ENCODE measurements at regions not wholly inside any gene's neighbourhood (a gene's known extent, or its start where the extent isn't known, plus 50 kb on each side); places are given as distances from the start of the nearest gene placed in this dataset.

DNA sequence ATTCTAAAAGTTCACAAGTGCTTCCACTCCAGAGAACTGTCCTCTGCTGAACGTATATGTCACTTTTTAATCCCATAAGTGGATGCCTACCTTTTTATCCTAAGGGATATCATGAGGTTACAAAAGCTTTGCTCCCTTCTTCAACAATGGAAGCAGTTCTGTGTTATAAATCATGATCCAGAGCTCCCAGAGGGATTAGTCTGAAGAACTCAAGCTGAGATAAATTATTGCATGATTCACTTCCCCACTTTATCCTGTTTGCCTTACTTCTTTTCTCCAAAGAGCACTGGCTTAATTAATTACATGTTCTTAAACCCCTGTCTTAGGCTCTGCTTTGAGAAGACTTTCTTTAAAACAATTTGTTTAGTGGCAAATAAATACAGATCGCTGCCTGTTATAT lies 246.7 kb downstream of the PCDH17 start:
- TF ChIP-seq PPARA (CRISPR knock-in tag; IDR thresholded peaks at IDR 0.05; ENCODE audit: borderline replicate concordance) (no peak), SNAI2 (CRISPR knock-in tag; IDR thresholded peaks at IDR 0.05) (no peak), ZFP3 (CRISPR knock-in tag; IDR thresholded peaks at IDR 0.05) (no peak), RARB (CRISPR knock-in tag; IDR thresholded peaks at IDR 0.05) (no peak), ZC3H10 (CRISPR knock-in tag; IDR thresholded peaks at IDR 0.05) (no peak), ZNF565 (CRISPR knock-in tag; conservative IDR thresholded peaks at IDR 0.05; ENCODE audit: low read depth) (no peak), BACH2 (CRISPR knock-in tag; IDR thresholded peaks at IDR 0.05; ENCODE audit: borderline replicate concordance) (no peak), ESRRG (CRISPR knock-in tag; IDR thresholded peaks at IDR 0.05) (no peak), ARNTL (CRISPR knock-in tag; IDR thresholded peaks at IDR 0.05; ENCODE audit: borderline replicate concordance, low read depth) (no peak), ZFP30 (CRISPR knock-in tag; IDR thresholded peaks at IDR 0.05) (no peak), ISL1 (CRISPR knock-in tag; IDR thresholded peaks at IDR 0.05) (no peak), TOX (CRISPR knock-in tag; IDR thresholded peaks at IDR 0.05; ENCODE audit: borderline replicate concordance) (no peak), ZNF70 (CRISPR knock-in tag; IDR thresholded peaks at IDR 0.05) (no peak), TCF4 (CRISPR knock-in tag; IDR thresholded peaks at IDR 0.05; ENCODE audit: borderline replicate concordance) (no peak), GLIS3 (CRISPR knock-in tag; IDR thresholded peaks at IDR 0.05) (no peak)
- TF ChIP-seq, protein P1, sequence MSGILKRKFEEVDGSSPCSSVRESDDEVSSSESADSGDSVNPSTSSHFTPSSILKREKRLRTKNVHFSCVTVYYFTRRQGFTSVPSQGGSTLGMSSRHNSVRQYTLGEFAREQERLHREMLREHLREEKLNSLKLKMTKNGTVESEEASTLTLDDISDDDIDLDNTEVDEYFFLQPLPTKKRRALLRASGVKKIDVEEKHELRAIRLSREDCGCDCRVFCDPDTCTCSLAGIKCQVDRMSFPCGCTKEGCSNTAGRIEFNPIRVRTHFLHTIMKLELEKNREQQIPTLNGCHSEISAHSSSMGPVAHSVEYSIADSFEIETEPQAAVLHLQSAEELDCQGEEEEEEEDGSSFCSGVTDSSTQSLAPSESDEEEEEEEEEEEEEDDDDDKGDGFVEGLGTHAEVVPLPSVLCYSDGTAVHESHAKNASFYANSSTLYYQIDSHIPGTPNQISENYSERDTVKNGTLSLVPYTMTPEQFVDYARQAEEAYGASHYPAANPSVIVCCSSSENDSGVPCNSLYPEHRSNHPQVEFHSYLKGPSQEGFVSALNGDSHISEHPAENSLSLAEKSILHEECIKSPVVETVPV (CRISPR knock-in tag; IDR thresholded peaks at IDR 0.05), result no peak
- TF ChIP-seq, protein P2, sequence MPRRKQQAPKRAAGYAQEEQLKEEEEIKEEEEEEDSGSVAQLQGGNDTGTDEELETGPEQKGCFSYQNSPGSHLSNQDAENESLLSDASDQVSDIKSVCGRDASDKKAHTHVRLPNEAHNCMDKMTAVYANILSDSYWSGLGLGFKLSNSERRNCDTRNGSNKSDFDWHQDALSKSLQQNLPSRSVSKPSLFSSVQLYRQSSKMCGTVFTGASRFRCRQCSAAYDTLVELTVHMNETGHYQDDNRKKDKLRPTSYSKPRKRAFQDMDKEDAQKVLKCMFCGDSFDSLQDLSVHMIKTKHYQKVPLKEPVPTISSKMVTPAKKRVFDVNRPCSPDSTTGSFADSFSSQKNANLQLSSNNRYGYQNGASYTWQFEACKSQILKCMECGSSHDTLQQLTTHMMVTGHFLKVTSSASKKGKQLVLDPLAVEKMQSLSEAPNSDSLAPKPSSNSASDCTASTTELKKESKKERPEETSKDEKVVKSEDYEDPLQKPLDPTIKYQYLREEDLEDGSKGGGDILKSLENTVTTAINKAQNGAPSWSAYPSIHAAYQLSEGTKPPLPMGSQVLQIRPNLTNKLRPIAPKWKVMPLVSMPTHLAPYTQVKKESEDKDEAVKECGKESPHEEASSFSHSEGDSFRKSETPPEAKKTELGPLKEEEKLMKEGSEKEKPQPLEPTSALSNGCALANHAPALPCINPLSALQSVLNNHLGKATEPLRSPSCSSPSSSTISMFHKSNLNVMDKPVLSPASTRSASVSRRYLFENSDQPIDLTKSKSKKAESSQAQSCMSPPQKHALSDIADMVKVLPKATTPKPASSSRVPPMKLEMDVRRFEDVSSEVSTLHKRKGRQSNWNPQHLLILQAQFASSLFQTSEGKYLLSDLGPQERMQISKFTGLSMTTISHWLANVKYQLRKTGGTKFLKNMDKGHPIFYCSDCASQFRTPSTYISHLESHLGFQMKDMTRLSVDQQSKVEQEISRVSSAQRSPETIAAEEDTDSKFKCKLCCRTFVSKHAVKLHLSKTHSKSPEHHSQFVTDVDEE (CRISPR knock-in tag; IDR thresholded peaks at IDR 0.05), result no peak
- TF ChIP-seq, protein P3, sequence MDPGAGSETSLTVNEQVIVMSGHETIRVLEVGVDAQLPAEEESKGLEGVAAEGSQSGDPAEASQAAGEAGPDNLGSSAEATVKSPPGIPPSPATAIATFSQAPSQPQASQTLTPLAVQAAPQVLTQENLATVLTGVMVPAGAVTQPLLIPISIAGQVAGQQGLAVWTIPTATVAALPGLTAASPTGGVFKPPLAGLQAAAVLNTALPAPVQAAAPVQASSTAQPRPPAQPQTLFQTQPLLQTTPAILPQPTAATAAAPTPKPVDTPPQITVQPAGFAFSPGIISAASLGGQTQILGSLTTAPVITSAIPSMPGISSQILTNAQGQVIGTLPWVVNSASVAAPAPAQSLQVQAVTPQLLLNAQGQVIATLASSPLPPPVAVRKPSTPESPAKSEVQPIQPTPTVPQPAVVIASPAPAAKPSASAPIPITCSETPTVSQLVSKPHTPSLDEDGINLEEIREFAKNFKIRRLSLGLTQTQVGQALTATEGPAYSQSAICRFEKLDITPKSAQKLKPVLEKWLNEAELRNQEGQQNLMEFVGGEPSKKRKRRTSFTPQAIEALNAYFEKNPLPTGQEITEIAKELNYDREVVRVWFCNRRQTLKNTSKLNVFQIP (CRISPR knock-in tag; IDR thresholded peaks at IDR 0.05; ENCODE audit: borderline replicate concordance, low read depth), result no peak
- TF ChIP-seq, protein P4, sequence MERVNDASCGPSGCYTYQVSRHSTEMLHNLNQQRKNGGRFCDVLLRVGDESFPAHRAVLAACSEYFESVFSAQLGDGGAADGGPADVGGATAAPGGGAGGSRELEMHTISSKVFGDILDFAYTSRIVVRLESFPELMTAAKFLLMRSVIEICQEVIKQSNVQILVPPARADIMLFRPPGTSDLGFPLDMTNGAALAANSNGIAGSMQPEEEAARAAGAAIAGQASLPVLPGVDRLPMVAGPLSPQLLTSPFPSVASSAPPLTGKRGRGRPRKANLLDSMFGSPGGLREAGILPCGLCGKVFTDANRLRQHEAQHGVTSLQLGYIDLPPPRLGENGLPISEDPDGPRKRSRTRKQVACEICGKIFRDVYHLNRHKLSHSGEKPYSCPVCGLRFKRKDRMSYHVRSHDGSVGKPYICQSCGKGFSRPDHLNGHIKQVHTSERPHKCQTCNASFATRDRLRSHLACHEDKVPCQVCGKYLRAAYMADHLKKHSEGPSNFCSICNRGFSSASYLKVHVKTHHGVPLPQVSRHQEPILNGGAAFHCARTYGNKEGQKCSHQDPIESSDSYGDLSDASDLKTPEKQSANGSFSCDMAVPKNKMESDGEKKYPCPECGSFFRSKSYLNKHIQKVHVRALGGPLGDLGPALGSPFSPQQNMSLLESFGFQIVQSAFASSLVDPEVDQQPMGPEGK (CRISPR knock-in tag; IDR thresholded peaks at IDR 0.05; ENCODE audit: borderline replicate concordance), result no peak
- ATAC-seq, result no peak

DNA sequence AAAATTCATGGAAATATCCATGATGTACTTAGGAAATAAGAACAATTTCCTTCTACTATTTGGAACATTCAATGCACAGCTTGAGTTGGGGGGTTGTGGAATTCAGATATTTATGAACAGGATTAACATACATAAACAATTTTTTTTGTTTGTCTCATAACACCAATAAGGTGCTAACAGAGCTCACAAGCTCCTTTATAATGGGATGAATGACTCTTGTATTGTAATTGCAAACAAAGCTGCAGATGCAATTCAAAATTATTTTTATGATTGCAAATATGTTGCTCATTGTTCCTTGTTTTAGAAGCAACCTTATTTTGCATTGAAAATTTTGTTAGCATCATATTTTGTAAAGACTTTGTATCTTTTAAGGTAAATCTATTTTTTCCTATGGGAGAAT lies 265.7 kb downstream of the PCDH17 start:
- ATAC-seq, result no peak

DNA sequence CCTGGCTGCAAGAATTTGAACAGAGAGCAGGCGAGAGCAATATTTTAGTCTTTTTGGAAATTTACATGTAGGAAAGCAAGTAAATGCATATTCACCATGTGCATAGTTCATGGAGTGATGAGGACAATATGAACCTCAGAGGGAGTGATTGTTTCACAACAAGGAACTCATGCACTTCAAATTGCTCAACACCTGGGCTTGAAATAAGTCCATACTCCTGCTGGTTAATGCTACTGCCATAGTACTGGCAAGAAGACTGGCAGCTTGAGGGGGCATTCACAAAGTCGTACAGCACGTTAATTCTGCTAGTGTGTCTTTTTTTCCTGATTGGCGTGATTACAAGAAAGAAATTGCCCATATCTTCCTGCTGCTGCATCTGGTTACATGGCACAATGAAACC lies 267.6 kb downstream of the PCDH17 start:
- no peak for ATAC-seq
- TF ChIP-seq BACH2 (CRISPR knock-in tag; IDR thresholded peaks at IDR 0.05; ENCODE audit: borderline replicate concordance), result no peak
- TF ChIP-seq, protein P5, sequence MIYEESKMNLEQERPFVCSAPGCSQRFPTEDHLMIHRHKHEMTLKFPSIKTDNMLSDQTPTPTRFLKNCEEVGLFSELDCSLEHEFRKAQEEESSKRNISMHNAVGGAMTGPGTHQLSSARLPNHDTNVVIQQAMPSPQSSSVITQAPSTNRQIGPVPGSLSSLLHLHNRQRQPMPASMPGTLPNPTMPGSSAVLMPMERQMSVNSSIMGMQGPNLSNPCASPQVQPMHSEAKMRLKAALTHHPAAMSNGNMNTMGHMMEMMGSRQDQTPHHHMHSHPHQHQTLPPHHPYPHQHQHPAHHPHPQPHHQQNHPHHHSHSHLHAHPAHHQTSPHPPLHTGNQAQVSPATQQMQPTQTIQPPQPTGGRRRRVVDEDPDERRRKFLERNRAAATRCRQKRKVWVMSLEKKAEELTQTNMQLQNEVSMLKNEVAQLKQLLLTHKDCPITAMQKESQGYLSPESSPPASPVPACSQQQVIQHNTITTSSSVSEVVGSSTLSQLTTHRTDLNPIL (CRISPR knock-in tag; IDR thresholded peaks at IDR 0.05; ENCODE audit: low read depth), result no peak
- TF ChIP-seq, protein P4 (CRISPR knock-in tag; IDR thresholded peaks at IDR 0.05; ENCODE audit: borderline replicate concordance), result no peak
- no peak for TF ChIP-seq ISL1 (CRISPR knock-in tag; IDR thresholded peaks at IDR 0.05)
- TF ChIP-seq OSR1 (CRISPR knock-in tag; IDR thresholded peaks at IDR 0.05), result no peak
- no peak for TF ChIP-seq TCF4 (CRISPR knock-in tag; IDR thresholded peaks at IDR 0.05; ENCODE audit: borderline replicate concordance)
- TF ChIP-seq, protein P2 (CRISPR knock-in tag; IDR thresholded peaks at IDR 0.05), result no peak

More for the DNA sequence above, 265.7 kb downstream of the PCDH17 start:
- TF ChIP-seq, protein P1 (CRISPR knock-in tag; IDR thresholded peaks at IDR 0.05), result no peak
- TF ChIP-seq ZFP3 (CRISPR knock-in tag; IDR thresholded peaks at IDR 0.05), result no peak
- no peak for TF ChIP-seq TCF4 (CRISPR knock-in tag; IDR thresholded peaks at IDR 0.05; ENCODE audit: borderline replicate concordance)

Measured in SK-N-SH treated with all-trans-retinoic acid at 6 μM for 48 hours (cell line).